HEK293T (cell line): ENCODE measurements at regions not wholly inside any gene's neighbourhood (a gene's known extent, or its start where the extent isn't known, plus 50 kb on each side); places are given as distances from the start of the nearest gene placed in this dataset.

ENCODE experiments used
- FOXA1 ChIP-seq: fragments of 450-650 bp; IDR thresholded peaks from 2 replicates; pipeline ENCODE4 v1.6.1; 2016; ENCODE audit warnings: mild to moderate bottlenecking
- SP1 ChIP-seq: fragments of 450-650 bp; IDR thresholded peaks from 2 replicates; pipeline ENCODE4 v1.6.1; 2017
- SUZ12 ChIP-seq: fragments of 450-650 bp; IDR thresholded peaks from 2 replicates; pipeline ENCODE4 v1.6.1; 2016; ENCODE audit warnings: mild to moderate bottlenecking
- TARDBP ChIP-seq: fragments of 450-650 bp; IDR thresholded peaks from 2 replicates; pipeline ENCODE4 v1.6.1; 2016
- ZNF384 ChIP-seq: fragments of 450-650 bp; IDR thresholded peaks from 2 replicates; pipeline ENCODE4 v1.6.1; 2016

DNA sequence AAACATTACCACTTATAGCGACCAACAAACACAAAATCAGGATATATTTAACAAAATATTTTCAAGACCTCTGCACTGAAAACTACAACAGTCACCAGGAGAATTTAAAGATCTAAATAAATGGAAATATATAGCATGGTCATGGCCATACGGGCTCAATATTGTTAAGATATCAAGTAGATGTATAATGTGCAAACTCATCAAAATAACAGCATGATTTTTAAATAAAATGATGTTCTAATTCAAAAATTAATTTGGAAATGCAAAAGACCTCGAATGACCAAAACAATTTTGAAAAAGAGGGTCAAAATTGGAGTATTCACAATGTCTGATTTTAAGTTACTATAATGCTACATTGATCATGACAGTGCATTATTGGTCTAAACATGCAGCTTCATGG lies 159.1 kb upstream of the NDN start:
- TF ChIP-seq SP1, result no peak
- no peak for TF ChIP-seq FOXA1
- TF ChIP-seq ZNF384, result no peak
- no peak for TF ChIP-seq SUZ12
- TF ChIP-seq TARDBP, result no peak
